Osteocyte (in vitro differentiated cells): ENCODE measurements at regions not wholly inside any gene's neighbourhood (a gene's known extent, or its start where the extent isn't known, plus 50 kb on each side); places are given as distances from the start of the nearest gene placed in this dataset.
"Not testable (repeated sequence)": the region's sequence is repeated elsewhere in the genome, so short reads cannot be mapped to it uniquely, and the experiment has no call there.

Experiments
- DNase-seq: peaks from one replicate; pipeline ENCODE4 v3.0.0; 2021; ENCODE audit warnings: mixed read lengths; ENCODE audit not compliant: unreplicated experiment; ENCODE audit errors: extremely low spot score
- H3K27ac Mint-ChIP-seq: one replicate; pipeline ENCODE4 v1.8.0; 2021; ENCODE audit warnings: mild to moderate bottlenecking, mixed read lengths; ENCODE audit not compliant: unreplicated experiment
- H3K27me3 Mint-ChIP-seq: one replicate; pipeline ENCODE4 v1.8.0; 2021; ENCODE audit warnings: mixed read lengths; ENCODE audit not compliant: unreplicated experiment
- H3K36me3 Mint-ChIP-seq: one replicate; pipeline ENCODE4 v1.8.0; 2021; ENCODE audit warnings: mixed read lengths; ENCODE audit not compliant: unreplicated experiment
- H3K4me1 Mint-ChIP-seq: one replicate; pipeline ENCODE4 v1.8.0; 2021; ENCODE audit warnings: mixed read lengths; ENCODE audit not compliant: unreplicated experiment
- H3K4me3 Mint-ChIP-seq: one replicate; pipeline ENCODE4 v1.8.0; 2021; ENCODE audit warnings: mild to moderate bottlenecking, moderate library complexity, mixed read lengths; ENCODE audit not compliant: unreplicated experiment
- H3K9me3 Mint-ChIP-seq: one replicate; pipeline ENCODE4 v1.8.0; 2021; ENCODE audit warnings: mixed read lengths; ENCODE audit not compliant: unreplicated experiment
- CTCF ChIP-seq: fragments of 200-600 bp; sonication (generic); IDR thresholded peaks from 2 replicates; pipeline ENCODE4 v1.5.0; 2021; ENCODE audit warnings: antibody characterized with exemption, mild to moderate bottlenecking, moderate library complexity

GRCh38 chr22:10771744-10772143, 4756.2 kb upstream of the OR11H1 start:
- not testable (repeated sequence) for H3K4me3 Mint-ChIP-seq, DNase-seq, H3K36me3 Mint-ChIP-seq, H3K4me1 Mint-ChIP-seq, H3K27me3 Mint-ChIP-seq, H3K27ac Mint-ChIP-seq
- H3K9me3 Mint-ChIP-seq, result peaks cover 39% of the 10 kb centered on the region

GRCh38 chr22:10773341-10773740, 4754.7 kb upstream of the OR11H1 start:
- H3K9me3 Mint-ChIP-seq, result peaks cover 31% of the 10 kb centered on the region
- H3K4me1 Mint-ChIP-seq, H3K4me3 Mint-ChIP-seq, DNase-seq, H3K36me3 Mint-ChIP-seq, H3K27me3 Mint-ChIP-seq, H3K27ac Mint-ChIP-seq: not testable (repeated sequence)

GRCh38 chr22:10775601-10776357, 4752.2 kb upstream of the OR11H1 start:
- not testable (repeated sequence) for DNase-seq, H3K36me3 Mint-ChIP-seq, H3K27me3 Mint-ChIP-seq, H3K4me3 Mint-ChIP-seq, H3K4me1 Mint-ChIP-seq, H3K27ac Mint-ChIP-seq
- H3K9me3 Mint-ChIP-seq, result peaks cover 41% of the 10 kb centered on the region

GRCh38 chr22:10776358-10776729, 4751.6 kb upstream of the OR11H1 start:
- peaks cover 38% of the 10 kb centered on the region for H3K9me3 Mint-ChIP-seq
- H3K36me3 Mint-ChIP-seq, H3K27me3 Mint-ChIP-seq, DNase-seq, H3K4me1 Mint-ChIP-seq, H3K4me3 Mint-ChIP-seq, H3K27ac Mint-ChIP-seq: not testable (repeated sequence)

GRCh38 chr22:10777733-10778132, 4750.3 kb upstream of the OR11H1 start:
- H3K36me3 Mint-ChIP-seq, H3K4me3 Mint-ChIP-seq, DNase-seq, H3K27me3 Mint-ChIP-seq, H3K4me1 Mint-ChIP-seq, H3K27ac Mint-ChIP-seq: not testable (repeated sequence)
- peaks cover 39% of the 10 kb centered on the region for H3K9me3 Mint-ChIP-seq

- Mint-ChIP-seq H3K9me3 (peaks cover 39% of the 10 kb centered on the region), H3K36me3 (peaks cover 1% of the 10 kb centered on the region), H3K4me1 (no peaks in the 10 kb centered on the region), H3K27me3 (no peaks in the 10 kb centered on the region), H3K4me3 (no peak overlapping the region), H3K27ac (no peak overlapping the region)
- no peak for TF ChIP-seq CTCF
- DNase-seq, result no peak
Observed at GRCh38 chr22:10778296-10778814, 4749.6 kb upstream of the OR11H1 start.

GRCh38 chr22:10779200-10779599, 4748.8 kb upstream of the OR11H1 start:
- not testable (repeated sequence) for H3K4me1 Mint-ChIP-seq, H3K27ac Mint-ChIP-seq, H3K36me3 Mint-ChIP-seq, H3K4me3 Mint-ChIP-seq, H3K27me3 Mint-ChIP-seq, DNase-seq
- peaks cover 38% of the 10 kb centered on the region for H3K9me3 Mint-ChIP-seq

GRCh38 chr22:10780281-10780680, 4747.7 kb upstream of the OR11H1 start:
- Mint-ChIP-seq H3K9me3 (peaks cover 38% of the 10 kb centered on the region), H3K27ac (no peak overlapping the region), H3K27me3 (no peaks in the 10 kb centered on the region), H3K4me1 (no peaks in the 10 kb centered on the region), H3K36me3 (peaks cover 1% of the 10 kb centered on the region), H3K4me3 (no peak overlapping the region)
- no peak for TF ChIP-seq CTCF
- no peak for DNase-seq
